H7 (cell line): ENCODE measurements at regions not wholly inside any gene's neighbourhood (a gene's known extent, or its start where the extent isn't known, plus 50 kb on each side); places are given as distances from the start of the nearest gene placed in this dataset.

ENCODE experiments used
- DNase-seq: peaks from one replicate; pipeline ENCODE4 v3.0.0; 2012
- H3K27me3 ChIP-seq: 2 replicates; pipeline ENCODE4 v1.6.0; 2011; ENCODE audit warnings: mild to moderate bottlenecking, low read length; ENCODE audit not compliant: control insufficient read depth, insufficient read depth
- H3K36me3 ChIP-seq: replicated peaks from 2 replicates; pipeline ENCODE4 v1.5.1; 2011; ENCODE audit warnings: low read length; ENCODE audit not compliant: control insufficient read depth, insufficient read depth
- H3K4me3 ChIP-seq: 2 replicates; pipeline ENCODE4 v1.5.1; 2011; ENCODE audit warnings: low read depth, mild to moderate bottlenecking, control low read depth, low read length, moderate library complexity; ENCODE audit not compliant: insufficient read depth

GRCh38 chr2:123687064-123687463, 338.0 kb upstream of the CNTNAP5 start:
- Histone ChIP-seq H3K27me3 (no peaks in the 10 kb centered on the region), H3K4me3 (no peak overlapping the region), H3K36me3 (no peaks in the 10 kb centered on the region)
- DNase-seq: no peak

GRCh38 chr2:123688231-123688940, 336.7 kb upstream of the CNTNAP5 start:
- DNase-seq: no peak
- Histone ChIP-seq H3K36me3 (no peaks in the 10 kb centered on the region), H3K4me3 (no peak overlapping the region), H3K27me3 (no peaks in the 10 kb centered on the region)

- Histone ChIP-seq H3K36me3 (no peaks in the 10 kb centered on the region), H3K4me3 (no peak overlapping the region), H3K27me3 (no peaks in the 10 kb centered on the region)
- no peak for DNase-seq
These were observed 333.0 kb upstream of the CNTNAP5 start for GRCh38 chr2:123692121-123692520.

GRCh38 chr2:123693836-123694235, 331.3 kb upstream of the CNTNAP5 start:
- no peaks in the 10 kb centered on the region for H3K27me3 ChIP-seq
- no peak for DNase-seq
- H3K36me3 ChIP-seq: no peaks in the 10 kb centered on the region
- H3K4me3 ChIP-seq: no peak overlapping the region

- H3K36me3 ChIP-seq: no peaks in the 10 kb centered on the region
- H3K4me3 ChIP-seq: no peak overlapping the region
- no peak for DNase-seq
- H3K27me3 ChIP-seq: no peaks in the 10 kb centered on the region
These were observed 329.7 kb upstream of the CNTNAP5 start for GRCh38 chr2:123695426-123695825.

- DNase-seq: no peak
- Histone ChIP-seq H3K27me3 (no peaks in the 10 kb centered on the region), H3K4me3 (no peak overlapping the region), H3K36me3 (no peaks in the 10 kb centered on the region)
These were observed 329.1 kb upstream of the CNTNAP5 start for GRCh38 chr2:123696021-123696420.

- DNase-seq: no peak
- no peaks in the 10 kb centered on the region for H3K36me3 ChIP-seq
- H3K27me3 ChIP-seq: no peaks in the 10 kb centered on the region
- no peak overlapping the region for H3K4me3 ChIP-seq
These were observed 328.2 kb upstream of the CNTNAP5 start for GRCh38 chr2:123696799-123697410.

GRCh38 chr2:123715467-123715982, 309.6 kb upstream of the CNTNAP5 start:
- H3K36me3 ChIP-seq: no peaks in the 10 kb centered on the region

GRCh38 chr2:123717636-123718334, 307.3 kb upstream of the CNTNAP5 start:
- Histone ChIP-seq H3K36me3 (no peaks in the 10 kb centered on the region), H3K27me3 (no peaks in the 10 kb centered on the region), H3K4me3 (no peak overlapping the region)
- no peak for DNase-seq

More at GRCh38 chr2:123715467-123715982, 309.6 kb upstream of the CNTNAP5 start:
- Histone ChIP-seq H3K4me3 (no peak overlapping the region), H3K27me3 (no peaks in the 10 kb centered on the region)
- no peak for DNase-seq

- Histone ChIP-seq H3K4me3 (no peak overlapping the region), H3K27me3 (no peaks in the 10 kb centered on the region), H3K36me3 (no peaks in the 10 kb centered on the region)
- DNase-seq: no peak
These were observed 304.3 kb upstream of the CNTNAP5 start for GRCh38 chr2:123720760-123721159.

- DNase-seq: no peak
- no peaks in the 10 kb centered on the region for H3K36me3 ChIP-seq
- no peaks in the 10 kb centered on the region for H3K27me3 ChIP-seq
These were observed 301.4 kb upstream of the CNTNAP5 start for GRCh38 chr2:123723706-123724105.

GRCh38 chr2:123732563-123732962, 292.5 kb upstream of the CNTNAP5 start:
- DNase-seq: no peak
- Histone ChIP-seq H3K27me3 (no peaks in the 10 kb centered on the region), H3K4me3 (no peak overlapping the region), H3K36me3 (no peaks in the 10 kb centered on the region)

More at GRCh38 chr2:123723706-123724105, 301.4 kb upstream of the CNTNAP5 start:
- no peak overlapping the region for H3K4me3 ChIP-seq

GRCh38 chr2:123737371-123737770, 287.7 kb upstream of the CNTNAP5 start:
- Histone ChIP-seq H3K4me3 (no peak overlapping the region), H3K27me3 (no peaks in the 10 kb centered on the region)
- no peak for DNase-seq

GRCh38 chr2:123738643-123739042, 286.4 kb upstream of the CNTNAP5 start:
- H3K36me3 ChIP-seq: no peaks in the 10 kb centered on the region
- H3K27me3 ChIP-seq: no peaks in the 10 kb centered on the region
- no peak for DNase-seq
- no peak overlapping the region for H3K4me3 ChIP-seq

More at GRCh38 chr2:123737371-123737770, 287.7 kb upstream of the CNTNAP5 start:
- H3K36me3 ChIP-seq: no peaks in the 10 kb centered on the region

- no peak for DNase-seq
- Histone ChIP-seq H3K36me3 (no peaks in the 10 kb centered on the region), H3K27me3 (no peaks in the 10 kb centered on the region), H3K4me3 (no peak overlapping the region)
These were observed 279.1 kb upstream of the CNTNAP5 start for GRCh38 chr2:123746006-123746405.
